OCI-LY7 (cell line): ENCODE measurements at regions not wholly inside any gene's neighbourhood (a gene's known extent, or its start where the extent isn't known, plus 50 kb on each side); places are given as distances from the start of the nearest gene placed in this dataset.

Source experiments
- EZH2phosphoT487 ChIP-seq: fragments of 200-600 bp; sonication (generic); IDR thresholded peaks from 2 replicates; pipeline ENCODE4 v1.6.1; 2018; ENCODE audit warnings: low read depth, borderline replicate concordance, mild to moderate bottlenecking, mixed run types, antibody characterized with exemption, low read length, moderate library complexity, mixed read lengths
- TF ChIP-seq, protein P1 (sequence below): fragments of 200-600 bp; sonication (generic); conservative IDR thresholded peaks from 2 replicates; pipeline ENCODE4 v1.5.1; 2014; ENCODE audit warnings: mild to moderate bottlenecking, antibody characterized with exemption, low read length, moderate library complexity, mixed read lengths

DNA sequence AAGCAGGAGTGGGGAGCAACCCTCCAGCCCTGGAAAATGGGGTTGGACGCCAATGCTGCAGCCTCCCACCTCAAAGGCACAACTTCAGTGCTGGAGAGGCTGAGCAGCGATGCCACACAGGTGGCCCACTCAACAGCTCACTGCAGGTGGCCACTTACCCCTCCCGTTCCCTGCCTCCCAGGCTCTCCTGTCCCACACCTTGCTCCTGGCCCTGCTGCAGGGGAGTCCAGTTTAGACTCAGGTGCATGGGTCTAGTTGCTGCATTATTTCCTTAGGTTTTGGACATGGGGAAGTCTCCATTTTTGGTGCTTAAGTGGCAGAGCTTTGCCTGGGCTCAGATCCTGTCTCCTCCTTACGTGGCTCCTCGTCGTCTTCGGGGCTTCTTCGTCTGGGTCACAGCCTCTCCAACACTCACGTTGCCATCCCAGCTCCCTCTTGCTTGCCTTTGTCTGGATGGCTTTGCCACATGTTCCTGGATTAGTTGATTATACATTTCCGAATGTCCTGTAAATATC lies 898.3 kb downstream of the BRD1 start:
- TF ChIP-seq, protein P1, sequence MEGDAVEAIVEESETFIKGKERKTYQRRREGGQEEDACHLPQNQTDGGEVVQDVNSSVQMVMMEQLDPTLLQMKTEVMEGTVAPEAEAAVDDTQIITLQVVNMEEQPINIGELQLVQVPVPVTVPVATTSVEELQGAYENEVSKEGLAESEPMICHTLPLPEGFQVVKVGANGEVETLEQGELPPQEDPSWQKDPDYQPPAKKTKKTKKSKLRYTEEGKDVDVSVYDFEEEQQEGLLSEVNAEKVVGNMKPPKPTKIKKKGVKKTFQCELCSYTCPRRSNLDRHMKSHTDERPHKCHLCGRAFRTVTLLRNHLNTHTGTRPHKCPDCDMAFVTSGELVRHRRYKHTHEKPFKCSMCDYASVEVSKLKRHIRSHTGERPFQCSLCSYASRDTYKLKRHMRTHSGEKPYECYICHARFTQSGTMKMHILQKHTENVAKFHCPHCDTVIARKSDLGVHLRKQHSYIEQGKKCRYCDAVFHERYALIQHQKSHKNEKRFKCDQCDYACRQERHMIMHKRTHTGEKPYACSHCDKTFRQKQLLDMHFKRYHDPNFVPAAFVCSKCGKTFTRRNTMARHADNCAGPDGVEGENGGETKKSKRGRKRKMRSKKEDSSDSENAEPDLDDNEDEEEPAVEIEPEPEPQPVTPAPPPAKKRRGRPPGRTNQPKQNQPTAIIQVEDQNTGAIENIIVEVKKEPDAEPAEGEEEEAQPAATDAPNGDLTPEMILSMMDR, result no peak
- TF ChIP-seq EZH2phosphoT487, result no peak
